HepG2 (cell line): ENCODE measurements at regions not wholly inside any gene's neighbourhood (a gene's known extent, or its start where the extent isn't known, plus 50 kb on each side); places are given as distances from the start of the nearest gene placed in this dataset.

Experiments used
- ATAC-seq: fragments of 200-7000 bp; cut with Tn5 transposase; 3 replicates; pipeline ENCODE4 v1.9.1; 2020; ENCODE audit warnings: mild to moderate bottlenecking, moderate library complexity
- BruUV-seq: library from RNA; stranded (reverse); fragments of 400-500 nt; replicated peaks from 2 replicates; lab custom pipeline; 2021; lab: Mats Ljungman, UMichigan
- CTCF ChIA-PET: fragments of 300-600 bp; formaldehyde crosslinking; extraction: SDS; loops from one replicate; lab custom pipeline; 2021; ENCODE audit warnings: low total read pairs, inconsistent platforms, low intra/inter-chr PET ratio; lab: Yijun Ruan, JAX
- POLR2A ChIA-PET: fragments of 350-600 bp; sonication (Branson Sonifier 250); formaldehyde crosslinking; loops from one replicate; lab custom pipeline; 2020; ENCODE audit warnings: antibody characterized with exemption, inconsistent platforms; lab: Yijun Ruan, JAX
- DNase-seq: peaks from one replicate; pipeline ENCODE4 v3.0.0-alpha.2; 2015; ENCODE audit warnings: low spot score
- FAIRE-seq: peaks from 3 replicates; lab custom pipeline; 2011; peaks lifted over from hg19 to GRCh38; lab: Jason Lieb, UNC
- H2AFZ ChIP-seq: one replicate; pipeline ENCODE4 v1.6.1; 2011; ENCODE audit warnings: low read length, inconsistent platforms
- H3K27ac ChIP-seq: fragments of 300-600 bp; 3 replicates; pipeline ENCODE4 v1.8.0; 2011; ENCODE audit warnings: mixed run types, mild to moderate bottlenecking, mixed read lengths, low read length, inconsistent platforms; ENCODE audit not compliant: insufficient read depth; ENCODE audit errors: extremely low read length
- H3K27me3 ChIP-seq, 2 experiments: fragments of 200-600 bp in 1 of 2; 2 replicates in 1 of 2; 3 replicates in 1 of 2; pipeline versions ENCODE4 v1.6.0 to v1.8.0; 2011; ENCODE audit warnings: low read length in 2 of 2, mild to moderate bottlenecking in 2 of 2, moderate library complexity in 2 of 2, inconsistent platforms in 1 of 2; ENCODE audit not compliant: insufficient read depth in 2 of 2, control insufficient read depth in 1 of 2
- H3K36me3 ChIP-seq, 2 experiments: fragments of 200-600 bp in 1 of 2; replicated peaks in 1 of 2; 2 replicates in 1 of 2; 3 replicates in 1 of 2; pipeline versions ENCODE4 v1.5.1 to v1.8.0; 2011; ENCODE audit warnings: low read length in 2 of 2, inconsistent platforms in 1 of 2; ENCODE audit not compliant: insufficient read depth in 2 of 2, control insufficient read depth in 1 of 2
- H3K4me1 ChIP-seq: 2 replicates; pipeline ENCODE4 v1.5.1; 2012; ENCODE audit warnings: low read length, inconsistent platforms; ENCODE audit not compliant: insufficient read depth
- H3K4me2 ChIP-seq: 2 replicates; pipeline ENCODE4 v1.6.0; 2011; ENCODE audit warnings: low read depth, low read length, inconsistent platforms
- H3K4me3 ChIP-seq, 3 experiments: fragments of 200-600 bp in 1 of 3; sonication (generic), shearing (Covaris generic) in 1 of 3; replicated peaks in 1 of 3; 2 replicates each; pipeline ENCODE4 v1.5.1; 2011 to 2016; ENCODE audit warnings: low read length in 3 of 3, inconsistent platforms in 2 of 3, low read depth in 2 of 3, mild to moderate bottlenecking in 2 of 3, control low read depth in 1 of 3, mixed read lengths in 1 of 3; ENCODE audit not compliant: insufficient read depth in 1 of 3
- H3K79me2 ChIP-seq: one replicate; pipeline ENCODE4 v1.6.1; 2011; ENCODE audit warnings: low read length, inconsistent platforms; ENCODE audit not compliant: insufficient read depth
- H3K9ac ChIP-seq: 2 replicates; pipeline ENCODE4 v1.6.0; 2011; ENCODE audit warnings: mild to moderate bottlenecking, low read depth, low read length, inconsistent platforms; ENCODE audit not compliant: insufficient read depth
- H3K9me3 ChIP-seq: 2 replicates; pipeline ENCODE4 v1.5.1; 2012; ENCODE audit warnings: mild to moderate bottlenecking, low read length
- H4K20me1 ChIP-seq: 2 replicates; pipeline ENCODE4 v1.6.0; 2011; ENCODE audit warnings: inconsistent platforms, mild to moderate bottlenecking, low read length, moderate library complexity; ENCODE audit not compliant: insufficient read depth
- AGO2 ChIP-seq: fragments of 200-400 bp; formaldehyde crosslinking; optimal IDR thresholded peaks from 2 replicates; pipeline ENCODE3; 2017; ENCODE audit warnings: mild to moderate bottlenecking, low read depth, low read length, moderate library complexity
- CREM ChIP-seq, 2 experiments: sonication (generic) in 1 of 2; formaldehyde crosslinking in 1 of 2; IDR thresholded peaks; 2 replicates each; pipeline versions ENCODE4 v1.4.0 to v1.6.1; 2016 to 2020; ENCODE audit warnings: antibody characterized with exemption in 1 of 2, mild to moderate bottlenecking in 1 of 2, missing genetic modification reagents in 1 of 2
- GPN1 ChIP-seq: sonication (generic); formaldehyde crosslinking; IDR thresholded peaks from 2 replicates; pipeline ENCODE4 v1.5.1; 2020; ENCODE audit warnings: missing genetic modification reagents, borderline replicate concordance
- MATR3 ChIP-seq: sonication (generic); formaldehyde crosslinking; IDR thresholded peaks from 2 replicates; pipeline ENCODE4 v1.4.0; 2020; ENCODE audit warnings: missing genetic modification reagents
- MBD4 ChIP-seq: IDR thresholded peaks from 2 replicates; pipeline ENCODE4 v1.6.1; 2012; ENCODE audit warnings: low read length, inconsistent platforms, borderline replicate concordance
- MEIS2 ChIP-seq: sonication (generic); formaldehyde crosslinking; IDR thresholded peaks from 2 replicates; pipeline ENCODE4 v1.9.0; 2021; ENCODE audit warnings: mild to moderate bottlenecking, missing genetic modification reagents
- MYPOP ChIP-seq: sonication (generic); formaldehyde crosslinking; IDR thresholded peaks from 2 replicates; pipeline ENCODE4 v1.8.1; 2023; ENCODE audit warnings: mild to moderate bottlenecking, moderate library complexity, missing genetic modification reagents
- RAD21 ChIP-seq: fragments of 450-650 bp; formaldehyde crosslinking; IDR thresholded peaks from 2 replicates; pipeline ENCODE4 v1.5.0; 2020; ENCODE audit warnings: mild to moderate bottlenecking
- RARA ChIP-seq: IDR thresholded peaks from 2 replicates; pipeline ENCODE4 v1.6.1; 2016; ENCODE audit warnings: missing genetic modification reagents, missing compliant biosample characterization
- SMC3 ChIP-seq: IDR thresholded peaks from 2 replicates; pipeline ENCODE4 v1.6.1; 2011; ENCODE audit warnings: low read length, improper control_type of control experiment
- STAG1 ChIP-seq: sonication (generic); formaldehyde crosslinking; IDR thresholded peaks from 2 replicates; pipeline ENCODE4 v1.4.0; 2020; ENCODE audit warnings: missing genetic modification reagents
- TARDBP ChIP-seq: sonication (generic); formaldehyde crosslinking; IDR thresholded peaks from 2 replicates; pipeline ENCODE4 v1.8.0; 2022; ENCODE audit warnings: mild to moderate bottlenecking, missing genetic modification reagents
- USF2 ChIP-seq, 2 experiments: sonication (generic) in 1 of 2; formaldehyde crosslinking in 1 of 2; IDR thresholded peaks; 2 replicates each; pipeline versions ENCODE4 v1.5.1 to v1.6.1; 2011 to 2020; ENCODE audit warnings: borderline replicate concordance in 1 of 2, low read depth in 1 of 2, low read length in 1 of 2, mild to moderate bottlenecking in 1 of 2, missing genetic modification reagents in 1 of 2, moderate library complexity in 1 of 2
- XBP1 ChIP-seq: sonication (generic); formaldehyde crosslinking; IDR thresholded peaks from 2 replicates; pipeline ENCODE4 v1.5.0; 2020; ENCODE audit warnings: missing genetic modification reagents
- ZNF12 ChIP-seq: sonication (generic); formaldehyde crosslinking; IDR thresholded peaks from 2 replicates; pipeline ENCODE4 v1.5.0; 2020; ENCODE audit warnings: missing genetic modification reagents
- ZNF350 ChIP-seq: sonication (generic); formaldehyde crosslinking; IDR thresholded peaks from 2 replicates; pipeline ENCODE4 v1.4.0; 2020; ENCODE audit warnings: mild to moderate bottlenecking, low read depth, missing genetic modification reagents, borderline replicate concordance
- ZNF589 ChIP-seq: sonication (generic); formaldehyde crosslinking; conservative IDR thresholded peaks from 2 replicates; pipeline ENCODE4 v1.8.0; 2022; ENCODE audit warnings: mild to moderate bottlenecking, moderate library complexity, missing genetic modification reagents
- ZNF597 ChIP-seq: sonication (generic); formaldehyde crosslinking; IDR thresholded peaks from 2 replicates; pipeline ENCODE4 v1.5.0; 2020; ENCODE audit warnings: missing genetic modification reagents
- ZNF878 ChIP-seq: sonication (generic); formaldehyde crosslinking; IDR thresholded peaks from 2 replicates; pipeline ENCODE4 v1.8.1; 2023; ENCODE audit warnings: mild to moderate bottlenecking, missing genetic modification reagents, moderate library complexity
- ZNF879 ChIP-seq: sonication (generic); formaldehyde crosslinking; IDR thresholded peaks from 2 replicates; pipeline ENCODE4 v1.8.1; 2023; ENCODE audit warnings: missing genetic modification reagents
- WGBS: methylation state at CpG from one replicate; pipeline ENCODE4 v1.1.6; 2017; ENCODE audit warnings: low lambda C conversion rate; 5-methylcytosine and 5-hydroxymethylcytosine counted together
- in situ Hi-C: cut with HindIII; loops from 2 replicates; pipeline ENCODE4 v1.10.0; 2017; ENCODE audit warnings: low pct_unique_long_range_greater_than_20kb; ENCODE audit not compliant: extremely low pct_ligation_motif_present
- intact Hi-C: fragments of 100-400 bp; cut with micrococcal nuclease; formaldehyde crosslinking; loops from one replicate; pipeline ENCODE4 v1.10.0; 2022; ENCODE audit not compliant: unreplicated experiment

GRCh38 chr11:19313140-19313539, 72.4 kb upstream of the E2F8 start (continued):
- TF ChIP-seq ZNF597 (CRISPR knock-in tag) (no peak), ZNF350 (CRISPR knock-in tag) (no peak), TARDBP (no peak), MATR3 (CRISPR knock-in tag) (no peak), ZNF878 (no peak), CREM (IDR thresholded peaks at IDR 0.05) (no peak), CREM (CRISPR knock-in tag; IDR thresholded peaks at IDR 0.05) (no peak)
- TF ChIP-seq, all 625 proteins: peak for 0

GRCh38 chr11:19311308-19312030, 70.7 kb upstream of the E2F8 start:
- no peak overlapping the region for H3K4me2 ChIP-seq
- in situ Hi-C loops = loop anchor here (5.0 kb wide), 1 partner anchor 246 kb away; no protein-coding TSS in a partner anchor
- ATAC-seq (peak; percentile 96), FAIRE-seq (peak; percentile 71), DNase-seq (peak; percentile 23)
- H3K9me3 ChIP-seq = no peaks in the 10 kb centered on the region
- no peaks in the 10 kb centered on the region for H3K79me2 ChIP-seq
- no TSS peak for BruUV-seq
- ChIA-PET CTCF (interaction anchor here (1.1 to 2.8 kb wide), 2 partner anchors 240 to 242 kb away, joined by 3 to 34 read pairs; no protein-coding TSS in a partner anchor), POLR2A (no interaction called here)
- no peak overlapping the region for H3K27ac ChIP-seq
- H3K27me3 ChIP-seq = peaks cover 0 to 22% of the 10 kb centered on the region in 2 experiments; a peak in 2 of 5 replicates
- H4K20me1 ChIP-seq = no peaks in the 10 kb centered on the region
- no peak overlapping the region for H3K4me3 ChIP-seq
- H3K9ac ChIP-seq = no peak overlapping the region
- no peaks in the 10 kb centered on the region for H3K36me3 ChIP-seq
- H3K4me1 ChIP-seq = no peaks in the 10 kb centered on the region
- WGBS = 17% methylated on average over 3 of the region's 3 CpGs
- H2AFZ ChIP-seq = no peak overlapping the region
- intact Hi-C loops = loop anchor here (1.0 to 5.0 kb wide), 2 partner anchors 242 to 591 kb away; no protein-coding TSS in a partner anchor
- TF ChIP-seq RARA (CRISPR knock-in tag) (no peak), ZNF879 (CRISPR knock-in tag) (no peak), RAD21 (CRISPR knock-in tag) (peak; percentile 27; the same call in 1 of the 2 replicates), MEIS2 (no peak), MBD4 (no peak), XBP1 (CRISPR knock-in tag) (no peak), MYPOP (CRISPR knock-in tag) (no peak), SMC3 (peak; percentile 65), ZNF589 (CRISPR knock-in tag) (no peak), USF2 (IDR thresholded peaks at IDR 0.05; ENCODE audit: low read depth, low read length) (peak; percentile 58), USF2 (CRISPR knock-in tag; IDR thresholded peaks at IDR 0.05; ENCODE audit: borderline replicate concordance) (no peak), STAG1 (CRISPR knock-in tag) (peak; percentile 55), GPN1 (CRISPR knock-in tag) (no peak), AGO2 (no peak), ZNF12 (no peak)
